ENCODE measurements at regions not wholly inside any gene's neighbourhood (a gene's known extent, or its start where the extent isn't known, plus 50 kb on each side); places are given as distances from the start of the nearest gene placed in this dataset.

- TF ChIP-seq ZNF114 (CRISPR knock-in tag; IDR thresholded peaks at IDR 0.05) (no peak), EZH2phosphoT487 (IDR thresholded peaks at IDR 0.05; ENCODE audit: unreplicated experiment) (no peak), STAT1 (IDR thresholded peaks at IDR 0.05; ENCODE audit: unreplicated experiment) (no peak), EZH2 (IDR thresholded peaks at IDR 0.05; ENCODE audit: low read depth, unreplicated experiment) (no peak), JUNB (IDR thresholded peaks at IDR 0.05; ENCODE audit: unreplicated experiment) (no peak), ZNF462 (CRISPR knock-in tag; IDR thresholded peaks at IDR 0.05) (no peak), ETS1 (IDR thresholded peaks at IDR 0.05) (no peak), NANOG (IDR thresholded peaks at IDR 0.05; ENCODE audit: borderline replicate concordance) (no peak), POLR2AphosphoS5 (IDR thresholded peaks at IDR 0.05; ENCODE audit: low read depth) (no peak), REST (IDR thresholded peaks at IDR 0.05; ENCODE audit: unreplicated experiment) (no peak)
- Histone ChIP-seq H3K27ac (ENCODE audit: low read depth) (no peak overlapping the region), H3K4me1 (ENCODE audit: insufficient read depth) (no peaks in the 10 kb centered on the region), H3F3A (replicated peaks; ENCODE audit: low read depth) (no peaks in the 10 kb centered on the region), H3K4me2 (no peak overlapping the region), H3K36me3 (ENCODE audit: insufficient read depth) (no peaks in the 10 kb centered on the region), H4K20me1 (replicated peaks; ENCODE audit: insufficient read depth) (no peaks in the 10 kb centered on the region), H3K9me2 (ENCODE audit: insufficient read depth) (no peaks in the 10 kb centered on the region), H2AFZ (no peak overlapping the region), H3K79me2 (replicated peaks; ENCODE audit: insufficient read depth) (no peaks in the 10 kb centered on the region), H3K27me3 (ENCODE audit: insufficient read depth) (no peaks in the 10 kb centered on the region), H3K4me3 (no peak overlapping the region)
- Mint-ChIP-seq H3K4me1 (no peaks in the 10 kb centered on the region), H3K36me3 (ENCODE audit: low read depth) (no peaks in the 10 kb centered on the region), H3K27ac (no peak overlapping the region), H3K9me3 (no peaks in the 10 kb centered on the region), H3K4me3 (no peak overlapping the region), H3K27me3 (ENCODE audit: insufficient read depth, low read depth, poor library complexity) (no peaks in the 10 kb centered on the region)
- DNase-seq (ENCODE audit: low spot score) (no peak), ATAC-seq (no peak)
Measured at GRCh38 chr4:115374621-115375020, 261.2 kb upstream of the NDST4 start.

Measured in GM23338 (cell line).